HPDE6-E6E7 (cell line): ENCODE measurements at regions not wholly inside any gene's neighbourhood (a gene's known extent, or its start where the extent isn't known, plus 50 kb on each side); places are given as distances from the start of the nearest gene placed in this dataset.

Experiments
- DNase-seq: peaks from one replicate; pipeline ENCODE4 v3.0.0; 2011; ENCODE audit warnings: missing footprints; ENCODE audit errors: extremely low spot score

GRCh38 chr13:102935896-102936321 lies 90.1 kb downstream of the ERCC5 start:
- DNase-seq: no peak

GRCh38 chr13:102933523-102933922 lies 87.7 kb downstream of the ERCC5 start:
- no peak for DNase-seq

- no peak for DNase-seq
Observed at GRCh38 chr13:102933122-102933521, 87.3 kb downstream of the ERCC5 start.

- no peak for DNase-seq
Observed at GRCh38 chr13:102932331-102932730, 86.5 kb downstream of the ERCC5 start.

- DNase-seq: no peak
Observed at GRCh38 chr13:102930566-102930965, 84.7 kb downstream of the ERCC5 start.

- no peak for DNase-seq
Observed at GRCh38 chr13:102928941-102929675, 83.3 kb downstream of the ERCC5 start.
